ENCODE measurements at regions not wholly inside any gene's neighbourhood (a gene's known extent, or its start where the extent isn't known, plus 50 kb on each side); places are given as distances from the start of the nearest gene placed in this dataset.
"Not testable (repeated sequence)": the region's sequence is repeated elsewhere in the genome, so short reads cannot be mapped to it uniquely, and the experiment has no call there.

DNA sequence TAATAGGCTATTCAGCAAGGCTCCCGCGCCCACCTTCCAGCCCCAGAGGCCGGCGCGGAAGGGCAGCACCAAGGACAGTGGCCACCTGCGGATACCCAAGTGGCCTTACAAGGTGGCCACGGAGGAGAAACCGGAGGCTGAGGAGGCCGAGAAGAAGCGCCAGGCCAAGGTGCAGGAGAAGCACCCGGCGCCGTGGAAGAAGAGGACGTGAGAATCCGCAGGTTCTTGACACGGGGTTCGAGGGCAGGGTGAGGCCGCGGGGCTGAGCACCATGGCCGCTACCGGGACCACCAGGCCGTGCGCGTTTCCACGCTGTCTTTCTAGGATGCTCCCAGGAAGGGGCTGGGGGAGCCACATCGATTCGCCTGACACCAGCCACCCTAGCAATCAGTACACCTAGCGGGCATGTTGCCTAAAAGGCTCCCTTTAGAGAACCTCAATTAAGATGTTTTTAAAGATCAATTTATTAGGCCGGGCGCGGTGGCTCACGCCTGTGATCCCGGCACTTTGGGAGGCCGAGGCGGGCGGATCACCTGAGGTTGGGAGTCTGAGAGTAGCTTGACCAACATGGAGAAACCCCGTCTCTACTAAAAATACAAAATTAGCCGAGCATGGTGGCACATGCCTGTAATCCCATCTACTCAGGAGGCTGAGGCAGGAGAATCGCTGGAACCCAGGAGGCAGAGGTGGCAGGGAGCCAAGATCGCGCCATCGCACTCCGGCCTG, 134.3 kb upstream of the OR4C13 start:
- not testable (repeated sequence) for DNase-seq (ENCODE audit: low read depth, low spot score)

DNA sequence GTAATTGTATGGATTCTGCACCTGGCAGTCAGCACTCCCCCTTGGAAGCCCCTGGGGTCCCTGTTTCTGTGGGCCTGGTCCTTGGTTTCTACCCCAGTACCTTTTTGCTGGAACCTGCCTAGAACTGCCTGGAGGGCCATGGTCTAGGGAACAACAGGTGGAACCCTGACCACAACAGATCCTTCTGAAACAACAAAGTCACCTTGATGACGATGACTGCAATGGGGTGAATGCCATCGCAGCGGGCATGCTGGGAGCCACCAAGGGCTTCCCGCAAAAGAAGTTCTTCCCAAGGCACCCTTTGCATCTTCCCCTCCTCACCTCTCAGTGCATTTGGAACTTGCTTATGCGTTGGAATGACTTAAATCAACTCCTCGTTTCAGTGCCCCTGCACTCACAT, 129.0 kb upstream of the OR4C13 start:
- not testable (repeated sequence) for DNase-seq (ENCODE audit: low read depth, low spot score)

DNA sequence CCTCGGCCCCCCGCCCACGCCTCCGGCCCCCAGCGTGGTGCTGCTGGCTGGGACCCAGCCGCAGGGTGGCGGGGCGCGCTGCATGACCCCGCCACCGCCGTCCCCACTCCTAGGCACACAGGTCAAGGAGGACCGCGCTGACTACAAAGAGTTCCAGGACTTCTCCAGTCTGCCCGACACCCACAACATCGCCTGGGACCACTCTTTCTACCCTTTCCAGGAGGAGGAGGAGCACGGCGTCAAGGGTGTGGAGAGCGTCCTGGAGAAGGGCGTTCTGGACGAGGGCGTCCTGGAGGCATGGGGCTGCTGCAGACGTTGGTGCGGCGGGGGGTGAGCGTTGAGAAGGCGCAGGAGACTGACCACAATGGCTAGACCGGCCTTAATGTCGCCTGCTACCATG, 101.7 kb upstream of the OR4C13 start:
- not testable (repeated sequence) for DNase-seq (ENCODE audit: low read depth, low spot score)

DNA sequence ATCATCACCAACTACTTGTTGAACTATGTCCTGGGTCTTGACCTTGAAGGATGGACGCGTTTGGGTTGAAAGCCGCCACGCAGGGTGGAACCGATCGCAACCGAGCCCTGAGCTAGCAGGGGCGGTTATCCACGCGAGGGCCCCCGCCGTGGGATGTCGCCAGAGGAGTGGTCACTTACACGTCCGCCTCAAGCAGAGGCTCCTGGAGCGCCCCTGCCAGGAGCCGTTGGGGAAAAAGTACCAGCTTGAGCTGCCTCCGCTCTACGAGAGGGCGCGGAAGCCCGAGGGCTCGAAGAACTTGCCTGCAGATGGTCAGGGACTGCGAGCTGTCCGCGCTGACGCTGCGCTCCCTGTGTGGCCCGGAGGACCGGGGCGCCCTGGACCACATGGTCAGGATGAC, 100.7 kb upstream of the OR4C13 start:
- no peak for DNase-seq (ENCODE audit: low read depth, low spot score)

DNA sequence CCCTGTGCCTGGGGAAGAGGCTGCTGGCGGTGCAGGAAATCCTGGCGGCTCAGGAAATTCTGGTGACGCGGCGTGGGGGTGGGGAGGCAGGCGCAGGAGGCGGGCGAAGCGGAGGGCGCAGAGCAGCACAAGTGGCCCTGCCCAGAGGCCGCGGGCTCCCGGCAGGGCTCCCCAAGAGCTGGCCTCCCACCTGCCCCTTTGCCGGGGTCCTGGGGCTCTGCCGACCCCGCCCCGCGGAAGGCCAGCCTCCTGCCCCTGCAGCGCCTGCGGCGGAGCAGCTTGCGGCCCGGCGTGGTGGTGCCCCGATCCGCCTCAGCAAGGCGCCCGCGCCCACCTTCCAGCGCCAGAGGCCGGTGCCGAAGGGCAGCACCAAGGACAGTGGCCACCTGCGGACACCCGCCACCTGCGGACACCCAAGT, 100.2 kb upstream of the OR4C13 start:
- peak; percentile 48 for DNase-seq (ENCODE audit: low read depth, low spot score)

DNA sequence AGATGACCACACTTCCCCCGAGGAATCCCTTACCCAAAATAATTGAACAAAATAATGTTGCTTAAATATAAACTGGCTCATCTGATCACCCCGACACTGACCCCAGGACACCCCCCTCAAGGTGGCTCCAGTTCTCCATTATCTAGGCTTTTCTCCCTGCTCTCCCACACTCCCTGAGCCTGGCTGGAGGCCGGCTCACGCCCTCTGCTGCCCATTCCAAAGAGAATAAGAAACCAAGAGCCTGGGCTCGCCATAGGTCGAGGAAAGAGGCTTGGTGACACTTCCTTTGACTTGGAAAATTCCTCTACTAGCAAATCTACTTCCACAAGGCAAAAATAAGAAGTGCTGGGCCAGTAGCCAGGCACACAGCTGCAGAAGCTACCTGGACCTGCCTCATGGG, 63.3 kb upstream of the OR4C13 start:
- peak; percentile 1 for DNase-seq (ENCODE audit: low read depth, low spot score)

DNA sequence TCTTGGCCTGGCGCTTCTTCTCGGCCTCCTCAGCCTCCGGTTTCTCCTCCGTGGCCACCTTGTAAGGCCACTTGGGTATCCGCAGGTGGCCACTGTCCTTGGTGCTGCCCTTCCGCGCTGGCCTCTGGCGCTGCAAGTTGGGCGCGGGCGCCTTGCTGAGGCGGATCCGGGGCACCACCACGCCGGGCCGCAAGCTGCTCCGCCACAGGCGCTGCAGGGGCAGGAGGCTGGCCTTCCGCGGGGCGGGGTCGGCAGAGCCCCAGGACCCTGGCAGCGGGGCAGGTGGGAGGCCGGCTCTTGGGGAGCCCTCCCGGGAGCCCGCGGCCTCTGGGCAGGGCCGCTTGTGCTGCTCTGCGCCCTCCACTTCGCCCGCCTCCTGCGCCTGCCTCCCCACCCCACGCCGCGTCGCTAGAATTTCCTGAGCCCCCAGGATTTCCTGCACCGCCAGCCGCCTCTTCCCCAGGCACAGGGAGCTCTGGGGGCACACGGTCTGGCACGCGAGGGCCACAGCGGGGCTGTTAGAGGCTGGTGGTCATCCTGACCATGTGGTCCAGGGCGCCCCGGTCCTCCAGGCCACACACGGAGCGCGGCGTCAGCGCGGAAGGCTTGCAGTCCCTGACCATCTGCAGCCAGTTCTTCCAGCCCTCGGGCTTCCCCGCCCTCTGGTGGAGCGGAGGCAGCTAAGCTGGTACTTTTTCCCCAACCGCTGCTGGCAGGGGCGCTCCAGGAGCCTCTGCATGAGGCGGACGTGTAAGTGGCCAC, 60.1 kb upstream of the OR4C13 start:
- peak; percentile 4 for DNase-seq (ENCODE audit: low read depth, low spot score)

DNA sequence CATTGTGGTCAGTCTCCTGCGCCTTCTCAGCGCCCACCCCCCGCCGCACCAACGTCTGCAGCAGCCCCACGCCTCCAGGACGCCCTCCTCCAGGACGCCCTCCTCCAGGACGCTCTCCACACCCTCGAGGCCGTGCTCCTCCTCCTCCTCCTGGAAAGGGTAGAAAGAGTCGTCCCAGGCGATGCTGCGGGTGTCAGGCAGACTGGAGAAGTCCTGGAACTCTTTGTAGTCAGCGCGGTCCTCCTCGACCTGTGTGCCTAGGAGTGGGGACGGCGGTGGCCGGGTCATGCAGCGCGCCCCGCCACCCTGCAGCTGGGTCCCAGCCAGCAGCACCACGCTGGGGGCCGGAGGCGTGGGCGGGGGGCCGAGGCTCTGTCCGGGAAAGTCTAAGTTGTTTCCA, 58.7 kb upstream of the OR4C13 start:
- not testable (repeated sequence) for DNase-seq (ENCODE audit: low read depth, low spot score)
